Activated naive CD8-positive, alpha-beta T cell treated with anti-CD3 and anti-CD28 coated beads, Interleukin-2, amount 10 ng/mL, durations not matched to agents 7 days and 5 days (primary cell): ENCODE measurements at regions not wholly inside any gene's neighbourhood (a gene's known extent, or its start where the extent isn't known, plus 50 kb on each side); places are given as distances from the start of the nearest gene placed in this dataset.
"Not testable (repeated sequence)": the region's sequence is repeated elsewhere in the genome, so short reads cannot be mapped to it uniquely, and the experiment has no call there.

ENCODE experiments used
- ATAC-seq: fragments of 150-1000 bp; cut with Tn5 transposase; one replicate; pipeline ENCODE4 v1.10.0; 2021; ENCODE audit warnings: low read depth, moderate library complexity
- POLR2A ChIA-PET: fragments of 350-600 bp; sonication (Branson Sonifier 250); formaldehyde crosslinking; loops from one replicate; lab custom pipeline; 2021; ENCODE audit warnings: antibody characterized with exemption; lab: Charles Lee
- DNase-seq: peaks from one replicate; pipeline ENCODE4 v3.0.0; 2021
- H3K27ac Mint-ChIP-seq: one replicate; pipeline ENCODE4 v1.8.0; 2022; ENCODE audit warnings: mild to moderate bottlenecking, mixed read lengths
- H3K27me3 Mint-ChIP-seq: one replicate; pipeline ENCODE4 v1.8.0; 2022; ENCODE audit warnings: mild to moderate bottlenecking, moderate library complexity, mixed read lengths
- H3K36me3 Mint-ChIP-seq: one replicate; pipeline ENCODE4 v1.8.0; 2021; ENCODE audit warnings: mild to moderate bottlenecking, mixed read lengths
- H3K4me1 Mint-ChIP-seq: one replicate; pipeline ENCODE4 v1.8.0; 2021; ENCODE audit warnings: mixed read lengths
- H3K4me3 Mint-ChIP-seq: one replicate; pipeline ENCODE4 v1.8.0; 2022; ENCODE audit warnings: mild to moderate bottlenecking, moderate library complexity, mixed read lengths
- H3K9me3 Mint-ChIP-seq: one replicate; pipeline ENCODE4 v1.8.0; 2021; ENCODE audit warnings: mixed read lengths

GRCh38 chr7:81503336-81503735 is 266.5 kb downstream of the HGF start:
- Mint-ChIP-seq H3K27me3 (no peaks in the 10 kb centered on the region), H3K36me3 (no peaks in the 10 kb centered on the region), H3K9me3 (no peaks in the 10 kb centered on the region), H3K27ac (no peak overlapping the region), H3K4me1 (no peaks in the 10 kb centered on the region), H3K4me3 (no peak overlapping the region)
- ATAC-seq (no peak), DNase-seq (no peak)
- POLR2A ChIA-PET: no interaction called here

- no peak for ATAC-seq
- Mint-ChIP-seq H3K4me3 (no peak overlapping the region), H3K4me1 (no peaks in the 10 kb centered on the region), H3K36me3 (no peaks in the 10 kb centered on the region), H3K27ac (no peak overlapping the region), H3K27me3 (no peaks in the 10 kb centered on the region), H3K9me3 (no peaks in the 10 kb centered on the region)
- DNase-seq: no peak
- POLR2A ChIA-PET: no interaction called here
Measured at GRCh38 chr7:81501220-81501619, 268.6 kb downstream of the HGF start.

GRCh38 chr7:81500631-81501030 is 269.2 kb downstream of the HGF start:
- Mint-ChIP-seq H3K27ac (no peak overlapping the region), H3K27me3 (no peaks in the 10 kb centered on the region), H3K9me3 (no peaks in the 10 kb centered on the region), H3K4me3 (no peak overlapping the region), H3K4me1 (no peaks in the 10 kb centered on the region), H3K36me3 (no peaks in the 10 kb centered on the region)
- POLR2A ChIA-PET: no interaction called here
- no peak for DNase-seq
- ATAC-seq: no peak

GRCh38 chr7:81499262-81500116 is 270.4 kb downstream of the HGF start:
- no peak overlapping the region for H3K4me3 Mint-ChIP-seq

GRCh38 chr7:81498176-81498575 is 271.7 kb downstream of the HGF start:
- Mint-ChIP-seq H3K4me3 (no peak overlapping the region), H3K4me1 (no peaks in the 10 kb centered on the region), H3K36me3 (no peaks in the 10 kb centered on the region), H3K27ac (no peak overlapping the region), H3K9me3 (no peaks in the 10 kb centered on the region), H3K27me3 (no peaks in the 10 kb centered on the region)
- ATAC-seq: no peak
- POLR2A ChIA-PET: no interaction called here
- no peak for DNase-seq

More at GRCh38 chr7:81499262-81500116, 270.4 kb downstream of the HGF start:
- H3K27ac Mint-ChIP-seq: no peak overlapping the region
- DNase-seq (no peak), ATAC-seq (no peak)
- H3K36me3 Mint-ChIP-seq: no peaks in the 10 kb centered on the region
- H3K4me1 Mint-ChIP-seq: no peaks in the 10 kb centered on the region
- no peaks in the 10 kb centered on the region for H3K9me3 Mint-ChIP-seq
- POLR2A ChIA-PET: no interaction called here
- no peaks in the 10 kb centered on the region for H3K27me3 Mint-ChIP-seq

GRCh38 chr7:81492910-81493309 is 276.9 kb downstream of the HGF start:
- Mint-ChIP-seq H3K36me3 (no peaks in the 10 kb centered on the region), H3K27ac (no peak overlapping the region), H3K27me3 (no peaks in the 10 kb centered on the region), H3K4me3 (no peak overlapping the region), H3K9me3 (no peaks in the 10 kb centered on the region), H3K4me1 (no peaks in the 10 kb centered on the region)
- ATAC-seq (no peak), DNase-seq (no peak)
- POLR2A ChIA-PET: no interaction called here

- H3K4me1 Mint-ChIP-seq: no peaks in the 10 kb centered on the region
Measured at GRCh38 chr7:81492240-81492639, 277.6 kb downstream of the HGF start.

GRCh38 chr7:81491573-81491972 is 278.3 kb downstream of the HGF start:
- H3K9me3 Mint-ChIP-seq: no peaks in the 10 kb centered on the region
- no peak overlapping the region for H3K4me3 Mint-ChIP-seq
- ATAC-seq: no peak
- no peaks in the 10 kb centered on the region for H3K36me3 Mint-ChIP-seq
- POLR2A ChIA-PET: no interaction called here
- H3K4me1 Mint-ChIP-seq: no peaks in the 10 kb centered on the region
- no peaks in the 10 kb centered on the region for H3K27me3 Mint-ChIP-seq
- no peak for DNase-seq
- H3K27ac Mint-ChIP-seq: no peak overlapping the region

More at GRCh38 chr7:81492240-81492639, 277.6 kb downstream of the HGF start:
- POLR2A ChIA-PET: no interaction called here
- H3K9me3 Mint-ChIP-seq: no peaks in the 10 kb centered on the region
- no peak overlapping the region for H3K27ac Mint-ChIP-seq
- ATAC-seq (no peak), DNase-seq (no peak)
- no peak overlapping the region for H3K4me3 Mint-ChIP-seq
- no peaks in the 10 kb centered on the region for H3K36me3 Mint-ChIP-seq
- H3K27me3 Mint-ChIP-seq: no peaks in the 10 kb centered on the region

- no peaks in the 10 kb centered on the region for H3K36me3 Mint-ChIP-seq
- no peaks in the 10 kb centered on the region for H3K27me3 Mint-ChIP-seq
- POLR2A ChIA-PET: no interaction called here
- H3K27ac Mint-ChIP-seq: no peak overlapping the region
- no peak for ATAC-seq
- H3K4me1 Mint-ChIP-seq: no peaks in the 10 kb centered on the region
- no peaks in the 10 kb centered on the region for H3K9me3 Mint-ChIP-seq
- H3K4me3 Mint-ChIP-seq: no peak overlapping the region
- DNase-seq: no peak
Measured at GRCh38 chr7:81488210-81488609, 281.6 kb downstream of the HGF start.

GRCh38 chr7:81487516-81487915 is 282.3 kb downstream of the HGF start:
- no peaks in the 10 kb centered on the region for H3K27me3 Mint-ChIP-seq
- H3K27ac Mint-ChIP-seq: no peak overlapping the region
- POLR2A ChIA-PET: no interaction called here
- H3K9me3 Mint-ChIP-seq: no peaks in the 10 kb centered on the region
- DNase-seq: no peak
- no peak for ATAC-seq
- no peaks in the 10 kb centered on the region for H3K36me3 Mint-ChIP-seq
- no peak overlapping the region for H3K4me3 Mint-ChIP-seq
- no peaks in the 10 kb centered on the region for H3K4me1 Mint-ChIP-seq

GRCh38 chr7:81484261-81484660 is 285.6 kb downstream of the HGF start:
- no peak for DNase-seq
- Mint-ChIP-seq H3K27me3 (peaks cover 2% of the 10 kb centered on the region), H3K9me3 (no peaks in the 10 kb centered on the region), H3K4me1 (no peaks in the 10 kb centered on the region), H3K4me3 (no peak overlapping the region), H3K36me3 (no peaks in the 10 kb centered on the region), H3K27ac (no peak overlapping the region)
- POLR2A ChIA-PET: no interaction called here
- ATAC-seq: no peak

GRCh38 chr7:81482600-81483186 is 287.2 kb downstream of the HGF start:
- DNase-seq: no peak
- Mint-ChIP-seq H3K36me3 (no peaks in the 10 kb centered on the region), H3K4me1 (no peaks in the 10 kb centered on the region), H3K4me3 (no peak overlapping the region), H3K27ac (no peak overlapping the region), H3K9me3 (no peaks in the 10 kb centered on the region), H3K27me3 (peaks cover 2% of the 10 kb centered on the region)
- POLR2A ChIA-PET: no interaction called here
- no peak for ATAC-seq

GRCh38 chr7:81478664-81479063 is 291.2 kb downstream of the HGF start:
- Mint-ChIP-seq H3K4me1 (no peaks in the 10 kb centered on the region), H3K36me3 (no peaks in the 10 kb centered on the region), H3K27me3 (peaks cover 2% of the 10 kb centered on the region), H3K9me3 (no peaks in the 10 kb centered on the region), H3K4me3 (no peak overlapping the region), H3K27ac (no peak overlapping the region)
- DNase-seq (no peak), ATAC-seq (no peak)
- POLR2A ChIA-PET: no interaction called here

- POLR2A ChIA-PET, H3K4me1 Mint-ChIP-seq: not testable (repeated sequence)
Measured at GRCh38 chr7:81478201-81478600, 291.6 kb downstream of the HGF start.

More at GRCh38 chr7:81478201-81478600, 291.6 kb downstream of the HGF start:
- not testable (repeated sequence) for H3K4me3 Mint-ChIP-seq, H3K27ac Mint-ChIP-seq, H3K27me3 Mint-ChIP-seq, ATAC-seq, H3K36me3 Mint-ChIP-seq, H3K9me3 Mint-ChIP-seq, DNase-seq
